OCI-LY3 (cell line): ENCODE measurements at regions not wholly inside any gene's neighbourhood (a gene's known extent, or its start where the extent isn't known, plus 50 kb on each side); places are given as distances from the start of the nearest gene placed in this dataset.

Experiments used
- CTCF ChIP-seq: fragments of 200-600, 300-600 bp; sonication (generic); IDR thresholded peaks from 2 replicates; pipeline ENCODE4 v1.5.1; 2014; ENCODE audit warnings: antibody characterized with exemption, low read length, low read depth
- EZH2phosphoT487 ChIP-seq: fragments of 200-600 bp; shearing (Covaris generic); IDR thresholded peaks from 2 replicates; pipeline ENCODE4 v1.6.1; 2018; ENCODE audit warnings: antibody characterized with exemption, mixed run types, low read depth

DNA sequence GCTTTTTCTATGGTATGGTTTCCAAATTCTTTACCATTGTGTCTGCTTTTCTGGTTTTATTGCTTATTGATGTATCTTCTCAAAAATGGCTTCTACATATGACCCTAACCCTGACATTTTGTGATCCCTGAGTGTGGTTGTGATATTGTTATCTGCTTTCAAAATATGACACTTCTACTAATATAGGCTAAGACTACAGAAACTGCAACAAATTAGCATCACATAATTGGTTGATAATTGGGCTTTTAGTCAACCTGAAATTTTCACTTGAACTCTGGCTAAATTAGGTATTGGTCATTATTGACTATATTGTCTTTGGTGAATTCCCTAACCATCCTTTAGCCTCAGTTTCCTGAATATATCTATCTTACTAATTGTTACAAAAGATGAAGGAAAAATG lies 246.1 kb downstream of the PIK3C3 start:
- no peak for TF ChIP-seq CTCF
- no peak for TF ChIP-seq EZH2phosphoT487
